Ascending aorta (tissue), 2 donors: ENCODE measurements at regions not wholly inside any gene's neighbourhood (a gene's known extent, or its start where the extent isn't known, plus 50 kb on each side); places are given as distances from the start of the nearest gene placed in this dataset.

Experiments used
- DNase-seq, 2 donors: peaks; one replicate each; pipeline ENCODE4 v3.0.0-alpha.2; 2019; ENCODE audit warnings: low spot score in 2 of 2
- H3K27ac ChIP-seq, 2 donors: fragments of 200-600 bp; sonication (generic); one replicate each; pipeline ENCODE4 v1.5.1; 2016 to 2017; ENCODE audit warnings: mild to moderate bottlenecking in 1 of 2
- H3K27me3 ChIP-seq: fragments of 200-600 bp; sonication (generic); one replicate; pipeline ENCODE4 v1.5.1; 2017
- H3K36me3 ChIP-seq, 2 donors: fragments of 200-600 bp; sonication (generic); one replicate each; pipeline ENCODE4 v1.5.1; 2016
- H3K4me1 ChIP-seq, 2 donors: fragments of 200-600 bp; sonication (generic); one replicate each; pipeline ENCODE4 v1.5.1; 2016 to 2017; ENCODE audit warnings: mild to moderate bottlenecking in 1 of 2
- H3K4me3 ChIP-seq, 2 donors: fragments of 200-600 bp; sonication (generic); one replicate each; pipeline ENCODE4 v1.5.1; 2016 to 2017; ENCODE audit warnings: mild to moderate bottlenecking in 1 of 2
- H3K9me3 ChIP-seq, 2 donors: fragments of 200-600 bp; sonication (generic); one replicate each; pipeline ENCODE4 v1.5.1; 2016
- CTCF ChIP-seq, 3 experiments: fragments of 200-600 bp in 2 of 3; fragments of 450-650 bp in 1 of 3; sonication (generic) in 2 of 3; IDR thresholded peaks; one replicate each; pipeline ENCODE4 v1.5.1; 2016 to 2019; ENCODE audit warnings: antibody characterized with exemption in 3 of 3, mild to moderate bottlenecking in 1 of 3, moderate library complexity in 1 of 3
- intact Hi-C: fragments of 100-400 bp; cut with DNase I; formaldehyde crosslinking; loops from one replicate; pipeline ENCODE4 v1.15.1; 2023

GRCh38 chr10:110394898-110395297 lies 90.2 kb upstream of the SMNDC1 start:
- no peak for DNase-seq
- intact Hi-C loops = no loop called here
- Histone ChIP-seq H3K4me1 (no peaks in the 10 kb centered on the region), H3K9me3 (no peaks in the 10 kb centered on the region), H3K4me3 (no peak overlapping the region), H3K27me3 (no peaks in the 10 kb centered on the region), H3K27ac (no peak overlapping the region), H3K36me3 (no peaks in the 10 kb centered on the region)
- no peak for TF ChIP-seq CTCF (IDR thresholded peaks at IDR 0.05)

GRCh38 chr10:110395350-110396283 lies 90.9 kb upstream of the SMNDC1 start:
- Histone ChIP-seq H3K9me3 (no peaks in the 10 kb centered on the region), H3K27me3 (no peaks in the 10 kb centered on the region), H3K36me3 (no peaks in the 10 kb centered on the region), H3K4me3 (no peak overlapping the region), H3K4me1 (no peaks in the 10 kb centered on the region), H3K27ac (no peak overlapping the region)
- intact Hi-C loops = no loop called here
- no peak for TF ChIP-seq CTCF (IDR thresholded peaks at IDR 0.05)
- no peak for DNase-seq

- no peak for TF ChIP-seq CTCF (IDR thresholded peaks at IDR 0.05)
- no peaks in the 10 kb centered on the region for H3K36me3 ChIP-seq
- H3K27me3 ChIP-seq = no peaks in the 10 kb centered on the region
- no peaks in the 10 kb centered on the region for H3K4me1 ChIP-seq
- intact Hi-C loops = no loop called here
- no peak for DNase-seq
- no peak overlapping the region for H3K27ac ChIP-seq
- H3K4me3 ChIP-seq = no peak overlapping the region
- no peaks in the 10 kb centered on the region for H3K9me3 ChIP-seq
Measured at GRCh38 chr10:110396284-110396651, 91.5 kb upstream of the SMNDC1 start.

GRCh38 chr10:110397856-110398255 lies 93.1 kb upstream of the SMNDC1 start:
- Histone ChIP-seq H3K36me3 (no peaks in the 10 kb centered on the region), H3K4me3 (no peak overlapping the region), H3K9me3 (no peaks in the 10 kb centered on the region), H3K4me1 (no peaks in the 10 kb centered on the region), H3K27ac (no peak overlapping the region), H3K27me3 (no peaks in the 10 kb centered on the region)
- intact Hi-C loops = no loop called here
- no peak for TF ChIP-seq CTCF (IDR thresholded peaks at IDR 0.05)
- no peak for DNase-seq

GRCh38 chr10:110398419-110399105 lies 93.8 kb upstream of the SMNDC1 start:
- DNase-seq = peak in 1 of 2 donors; percentile 71
- H3K9me3 ChIP-seq = no peaks in the 10 kb centered on the region
- H3K4me3 ChIP-seq = no peak overlapping the region
- intact Hi-C loops = no loop called here
- H3K27me3 ChIP-seq = no peaks in the 10 kb centered on the region
- no peaks in the 10 kb centered on the region for H3K4me1 ChIP-seq
- no peak for TF ChIP-seq CTCF (IDR thresholded peaks at IDR 0.05)
- no peak overlapping the region for H3K27ac ChIP-seq
- H3K36me3 ChIP-seq = no peaks in the 10 kb centered on the region
